ENCODE measurements at regions not wholly inside any gene's neighbourhood (a gene's known extent, or its start where the extent isn't known, plus 50 kb on each side); places are given as distances from the start of the nearest gene placed in this dataset.
A peak's percentile ranks its signal among the peaks of the same experiment; 100 is the strongest.

DNA sequence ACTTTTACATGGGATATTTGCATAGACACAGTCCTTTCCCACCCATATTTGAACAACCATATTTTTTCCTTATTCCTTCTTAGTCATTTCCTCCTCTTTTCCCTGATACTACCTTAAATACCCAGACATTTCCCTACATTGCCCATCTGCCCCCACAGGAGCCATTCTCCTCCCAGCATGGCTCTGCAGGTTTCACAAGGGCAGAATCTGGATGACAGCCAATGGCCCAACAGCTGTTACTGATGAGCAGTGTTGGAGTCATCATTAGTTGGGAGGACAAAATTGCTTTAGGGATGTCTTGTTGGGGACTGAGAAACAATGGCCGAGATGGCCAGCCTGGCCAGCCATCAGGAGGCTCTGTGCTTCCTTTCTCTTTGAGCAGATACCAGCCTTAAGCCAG is 209.5 kb downstream of the KLF5 start:
- no peaks in the 10 kb centered on the region for H3K27me3 ChIP-seq (ENCODE audit: control insufficient read depth, insufficient read depth, low read length)
- no peak for DNase-seq
- no peak overlapping the region for H3K27ac ChIP-seq (ENCODE audit: low read length)
- H3K4me3 ChIP-seq (ENCODE audit: low read length) = no peak overlapping the region
- H3K4me1 ChIP-seq (ENCODE audit: control insufficient read depth, insufficient read depth, low read length) = peaks cover 21% of the 10 kb centered on the region
- H3K9me3 ChIP-seq (ENCODE audit: control insufficient read depth, low read depth, low read length) = no peaks in the 10 kb centered on the region
- no peaks in the 10 kb centered on the region for H3K36me3 ChIP-seq (ENCODE audit: control insufficient read depth, insufficient read depth, low read length)
- WGBS (ENCODE audit: insufficient coverage, low lambda C conversion rate) = no CpG with 5 or more reads among the region's 1 CpG

DNA sequence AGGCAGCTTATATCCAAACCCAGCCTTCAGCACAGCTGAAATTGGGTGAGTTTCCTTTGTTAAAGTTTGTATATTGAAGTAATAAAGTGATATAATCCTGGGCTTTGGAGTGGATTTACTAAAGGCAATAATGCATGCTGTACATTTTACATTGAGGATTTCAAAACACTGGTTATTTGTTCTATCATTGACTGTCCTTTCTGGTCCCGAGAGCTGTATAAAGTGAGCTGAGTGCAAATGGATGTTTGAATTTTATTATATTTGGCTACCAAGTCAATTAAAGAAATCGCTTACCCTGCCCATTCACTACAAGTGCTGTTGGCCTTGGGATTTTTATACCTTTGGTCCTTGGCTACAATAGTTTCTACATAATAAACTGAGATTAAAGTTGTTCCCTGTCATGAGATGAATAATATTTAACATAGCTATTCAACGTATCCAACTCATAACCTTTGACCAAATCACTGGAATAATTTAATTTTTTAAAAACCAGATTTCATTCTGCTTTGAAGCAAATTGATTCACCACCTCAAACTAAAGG is 207.9 kb downstream of the KLF5 start:
- H3K36me3 ChIP-seq (ENCODE audit: control insufficient read depth, insufficient read depth, low read length) = no peaks in the 10 kb centered on the region

DNA sequence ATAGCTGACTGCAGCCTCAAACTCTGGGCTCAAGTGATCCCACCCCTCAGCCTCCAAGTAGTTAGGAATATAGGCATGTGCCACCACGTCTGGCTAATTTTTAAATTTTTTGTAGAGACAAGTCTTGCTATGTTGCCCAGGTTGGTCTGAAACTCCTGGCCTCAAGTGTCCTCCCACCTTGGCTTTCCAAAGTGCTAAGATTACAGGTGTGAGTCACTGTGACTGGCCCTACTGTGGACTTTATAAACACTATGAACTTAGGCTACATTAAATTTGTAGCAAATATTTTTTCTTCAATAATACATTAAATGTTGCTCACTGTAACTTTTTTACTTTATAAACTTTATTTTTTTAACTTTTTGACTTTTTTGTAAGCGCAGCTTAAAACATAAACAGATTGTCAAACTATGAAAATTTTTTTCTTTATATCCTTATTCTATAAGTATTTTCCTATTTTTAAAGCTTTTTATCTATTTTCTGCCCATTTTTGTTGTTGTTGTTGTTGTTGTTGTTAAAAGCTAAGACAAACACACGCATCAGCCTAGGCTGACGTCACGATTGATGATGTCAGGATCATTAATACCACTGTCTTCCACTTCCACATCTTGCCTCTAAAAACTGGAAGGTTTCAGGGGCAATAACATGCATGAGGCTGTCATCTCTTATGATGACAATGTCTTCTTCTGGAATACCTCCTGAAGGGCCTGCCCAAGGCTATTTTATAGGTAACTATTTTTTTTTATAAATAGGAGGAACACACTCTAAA is 204.2 kb downstream of the KLF5 start:
- DNase-seq = peak in 1 of 2 donors; percentile 19
- no peaks in the 10 kb centered on the region for H3K36me3 ChIP-seq (ENCODE audit: control insufficient read depth, insufficient read depth, low read length)
- no peaks in the 10 kb centered on the region for H3K27me3 ChIP-seq (ENCODE audit: control insufficient read depth, insufficient read depth, low read length)
- WGBS (ENCODE audit: insufficient coverage, low lambda C conversion rate) = 56% methylated on average over 1 of the region's 5 CpGs
- H3K4me3 ChIP-seq (ENCODE audit: low read length) = no peak overlapping the region
- H3K9me3 ChIP-seq (ENCODE audit: control insufficient read depth, low read depth, low read length) = no peaks in the 10 kb centered on the region
- peaks cover 30% of the 10 kb centered on the region for H3K4me1 ChIP-seq (ENCODE audit: control insufficient read depth, insufficient read depth, low read length)
- H3K27ac ChIP-seq (ENCODE audit: low read length) = peak overlapping the region; percentile 47

More for the DNA sequence above, 207.9 kb downstream of the KLF5 start:
- Histone ChIP-seq H3K4me3 (ENCODE audit: low read length) (no peak overlapping the region), H3K27ac (ENCODE audit: low read length) (no peak overlapping the region), H3K27me3 (ENCODE audit: control insufficient read depth, insufficient read depth, low read length) (no peaks in the 10 kb centered on the region), H3K9me3 (ENCODE audit: control insufficient read depth, low read depth, low read length) (no peaks in the 10 kb centered on the region), H3K4me1 (ENCODE audit: control insufficient read depth, insufficient read depth, low read length) (peaks cover 23% of the 10 kb centered on the region)
- WGBS (ENCODE audit: insufficient coverage, low lambda C conversion rate) = 29% methylated on average over 1 of the region's 3 CpGs
- peak in 1 of 2 donors; percentile 22 for DNase-seq

DNA sequence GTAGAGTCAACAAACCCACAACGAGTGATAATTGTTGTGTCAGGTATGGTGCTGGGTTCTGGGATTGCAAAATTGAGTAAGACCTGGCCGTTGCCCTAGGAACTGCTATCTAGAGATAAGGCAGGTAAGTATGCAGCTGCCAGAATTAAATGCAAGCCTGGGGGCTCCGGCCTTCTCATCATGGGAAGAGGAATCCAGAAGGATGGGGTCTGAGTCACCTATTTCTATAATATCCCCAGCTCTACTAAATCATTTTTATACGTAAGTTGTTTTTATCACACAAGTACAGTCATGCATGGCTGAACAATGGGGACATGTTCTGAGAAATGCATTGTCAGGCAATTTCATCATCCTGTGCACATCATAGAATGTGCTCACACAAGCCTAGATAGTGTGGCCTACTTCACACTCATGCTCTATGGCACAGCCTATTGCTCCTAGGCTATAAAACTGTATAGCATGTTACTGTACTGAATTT is 203.0 kb downstream of the KLF5 start:
- Histone ChIP-seq H3K27me3 (ENCODE audit: control insufficient read depth, insufficient read depth, low read length) (no peaks in the 10 kb centered on the region), H3K36me3 (ENCODE audit: control insufficient read depth, insufficient read depth, low read length) (no peaks in the 10 kb centered on the region), H3K9me3 (ENCODE audit: control insufficient read depth, low read depth, low read length) (no peaks in the 10 kb centered on the region), H3K4me1 (ENCODE audit: control insufficient read depth, insufficient read depth, low read length) (peaks cover 30% of the 10 kb centered on the region), H3K27ac (ENCODE audit: low read length) (peak overlapping the region; percentile 47), H3K4me3 (ENCODE audit: low read length) (no peak overlapping the region)
- peak; percentile 70 to 87 for DNase-seq
- WGBS (ENCODE audit: insufficient coverage, low lambda C conversion rate) = 21% methylated on average over 2 of the region's 4 CpGs

DNA sequence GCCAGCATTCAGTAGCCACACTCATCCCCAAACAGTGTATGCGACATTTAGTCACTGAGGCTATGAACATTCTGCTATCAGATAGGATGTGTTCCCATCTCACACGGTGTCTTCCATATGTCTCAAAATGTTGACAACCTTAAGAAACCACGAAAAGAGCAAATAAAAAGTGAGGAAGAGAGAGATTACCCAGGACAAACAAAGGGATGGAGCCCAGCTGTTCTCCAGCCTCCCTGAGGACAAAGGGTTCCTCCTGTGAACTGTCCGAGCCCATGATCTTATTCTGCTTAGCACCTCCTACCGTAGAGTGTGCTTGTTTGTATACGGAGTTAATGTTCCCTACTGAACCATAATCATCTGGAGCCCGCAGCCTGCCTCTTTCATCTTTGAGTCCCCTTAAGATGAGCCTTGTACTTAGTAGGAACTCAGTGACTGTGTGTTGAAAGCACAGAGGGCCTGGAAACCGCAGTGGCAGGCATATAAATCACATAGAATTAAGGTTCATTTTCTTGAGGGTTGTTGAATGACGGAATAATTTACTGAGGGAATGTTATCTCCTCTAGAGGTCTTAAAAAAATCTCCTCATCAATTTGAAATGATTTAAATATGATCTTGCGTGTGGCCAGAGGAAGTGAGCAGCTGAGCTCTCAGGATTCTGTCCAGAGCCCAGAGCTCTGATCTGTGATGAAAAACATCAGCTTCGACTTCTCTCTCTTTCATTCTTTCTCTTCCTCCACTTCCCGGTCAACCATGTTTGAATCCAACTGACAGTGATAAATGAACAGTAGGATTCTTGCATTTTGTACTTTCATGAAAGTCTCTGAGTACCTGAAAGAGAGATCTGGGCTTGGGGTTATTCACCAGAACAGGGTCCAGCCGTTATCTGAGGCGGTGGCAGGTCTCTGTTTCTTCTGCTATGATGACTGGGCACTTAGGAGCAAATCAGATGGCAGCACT is 200.5 kb downstream of the KLF5 start:
- H3K27ac ChIP-seq (ENCODE audit: low read length) = no peak overlapping the region

DNA sequence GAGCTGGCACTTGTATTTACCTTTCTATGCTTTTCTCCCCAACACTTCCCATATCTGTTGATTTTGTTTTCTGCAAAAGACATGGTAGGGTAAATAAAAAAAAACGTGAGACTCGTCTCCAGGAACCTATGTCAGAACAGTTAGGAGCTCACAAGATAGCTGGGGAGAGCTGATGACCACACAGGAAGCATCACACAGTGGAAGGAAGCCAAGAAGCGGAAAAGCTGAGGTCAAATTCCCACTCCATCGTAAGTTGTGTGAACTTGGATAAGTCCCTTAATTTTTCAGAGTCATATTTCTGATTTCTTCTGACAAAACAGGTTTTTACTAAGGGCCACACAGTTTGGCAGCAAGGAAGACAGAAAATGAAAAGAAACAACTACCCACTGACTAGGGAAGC is 199.6 kb downstream of the KLF5 start:
- no peak for DNase-seq
- H3K27ac ChIP-seq (ENCODE audit: low read length) = no peak overlapping the region
- H3K4me3 ChIP-seq (ENCODE audit: low read length) = no peak overlapping the region
- H3K9me3 ChIP-seq (ENCODE audit: control insufficient read depth, low read depth, low read length) = no peaks in the 10 kb centered on the region
- H3K4me1 ChIP-seq (ENCODE audit: control insufficient read depth, insufficient read depth, low read length) = peaks cover 10% of the 10 kb centered on the region
- 100% methylated on average over 1 of the region's 4 CpGs for WGBS (ENCODE audit: insufficient coverage, low lambda C conversion rate)
- H3K27me3 ChIP-seq (ENCODE audit: control insufficient read depth, insufficient read depth, low read length) = no peaks in the 10 kb centered on the region
- no peaks in the 10 kb centered on the region for H3K36me3 ChIP-seq (ENCODE audit: control insufficient read depth, insufficient read depth, low read length)

More for the DNA sequence above, 200.5 kb downstream of the KLF5 start:
- peak in 1 of 2 donors; percentile 34 for DNase-seq
- 57% methylated on average over 3 of the region's 14 CpGs for WGBS (ENCODE audit: insufficient coverage, low lambda C conversion rate)
- no peaks in the 10 kb centered on the region for H3K36me3 ChIP-seq (ENCODE audit: control insufficient read depth, insufficient read depth, low read length)
- H3K4me1 ChIP-seq (ENCODE audit: control insufficient read depth, insufficient read depth, low read length) = peaks cover 18% of the 10 kb centered on the region
- H3K4me3 ChIP-seq (ENCODE audit: low read length) = no peak overlapping the region
- H3K9me3 ChIP-seq (ENCODE audit: control insufficient read depth, low read depth, low read length) = no peaks in the 10 kb centered on the region
- H3K27me3 ChIP-seq (ENCODE audit: control insufficient read depth, insufficient read depth, low read length) = no peaks in the 10 kb centered on the region

DNA sequence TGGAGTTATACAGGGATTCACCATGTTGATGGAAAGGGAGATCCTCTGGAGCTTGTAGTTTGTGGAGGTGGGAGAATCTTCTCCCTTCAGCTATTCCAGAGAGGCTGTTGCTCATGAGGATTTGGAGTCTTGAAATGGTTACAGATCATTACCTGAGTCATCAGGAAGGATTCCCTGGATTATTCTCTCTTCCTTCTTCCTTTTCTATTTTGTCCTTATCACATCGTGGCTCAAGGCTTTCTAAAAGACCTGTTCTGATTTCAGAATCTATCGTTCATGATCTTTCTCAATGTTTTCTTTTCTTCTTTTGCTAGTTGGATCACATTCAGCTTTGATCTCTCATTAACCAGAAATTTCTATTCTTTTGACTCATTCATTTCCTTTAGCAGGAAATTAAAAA is 196.0 kb downstream of the KLF5 start:
- no peak overlapping the region for H3K4me3 ChIP-seq (ENCODE audit: low read length)
- WGBS (ENCODE audit: insufficient coverage, low lambda C conversion rate) = 52% methylated on average over 2 of the region's 2 CpGs
- no peak for DNase-seq

DNA sequence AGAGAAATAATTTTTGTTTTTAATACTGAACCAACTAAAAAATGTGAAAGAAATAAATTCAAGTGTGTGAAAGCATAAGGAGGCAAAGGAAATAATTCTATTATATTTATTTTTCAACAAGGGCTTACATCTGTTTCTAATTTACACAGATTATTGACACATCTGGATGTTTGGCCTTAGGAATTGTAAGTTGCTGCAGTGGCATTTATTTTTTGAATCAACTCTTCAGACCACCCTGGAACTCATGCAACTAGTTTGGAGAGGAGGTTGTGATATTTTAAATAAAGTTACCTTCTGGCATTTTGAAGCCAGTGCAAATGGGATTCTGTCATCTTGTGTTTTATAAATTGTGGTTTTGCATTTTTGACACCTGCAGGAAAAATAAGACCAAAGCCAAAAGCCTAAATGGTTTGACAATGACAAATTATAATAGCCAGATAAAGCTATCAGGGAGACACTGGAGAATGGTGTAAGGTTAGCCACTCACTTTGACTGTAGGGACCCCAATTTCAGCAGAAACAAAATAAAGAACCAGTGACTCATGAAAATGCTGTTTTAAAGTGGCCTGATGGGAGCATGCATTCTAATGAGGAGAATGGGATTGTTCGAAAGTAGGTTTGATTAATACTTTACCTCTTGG is 192.9 kb downstream of the KLF5 start:
- Histone ChIP-seq H3K4me3 (ENCODE audit: low read length) (no peak overlapping the region), H3K36me3 (ENCODE audit: control insufficient read depth, insufficient read depth, low read length) (no peaks in the 10 kb centered on the region), H3K27ac (ENCODE audit: low read length) (no peak overlapping the region), H3K9me3 (ENCODE audit: control insufficient read depth, low read depth, low read length) (no peaks in the 10 kb centered on the region), H3K27me3 (ENCODE audit: control insufficient read depth, insufficient read depth, low read length) (no peaks in the 10 kb centered on the region), H3K4me1 (ENCODE audit: control insufficient read depth, insufficient read depth, low read length) (peaks cover 6% of the 10 kb centered on the region)
- no CpG with 5 or more reads among the region's 1 CpG for WGBS (ENCODE audit: insufficient coverage, low lambda C conversion rate)
- no peak for DNase-seq

More for the DNA sequence above, 196.0 kb downstream of the KLF5 start:
- Histone ChIP-seq H3K9me3 (ENCODE audit: control insufficient read depth, low read depth, low read length) (no peaks in the 10 kb centered on the region), H3K27ac (ENCODE audit: low read length) (no peak overlapping the region), H3K27me3 (ENCODE audit: control insufficient read depth, insufficient read depth, low read length) (no peaks in the 10 kb centered on the region), H3K36me3 (ENCODE audit: control insufficient read depth, insufficient read depth, low read length) (no peaks in the 10 kb centered on the region), H3K4me1 (ENCODE audit: control insufficient read depth, insufficient read depth, low read length) (no peaks in the 10 kb centered on the region)

DNA sequence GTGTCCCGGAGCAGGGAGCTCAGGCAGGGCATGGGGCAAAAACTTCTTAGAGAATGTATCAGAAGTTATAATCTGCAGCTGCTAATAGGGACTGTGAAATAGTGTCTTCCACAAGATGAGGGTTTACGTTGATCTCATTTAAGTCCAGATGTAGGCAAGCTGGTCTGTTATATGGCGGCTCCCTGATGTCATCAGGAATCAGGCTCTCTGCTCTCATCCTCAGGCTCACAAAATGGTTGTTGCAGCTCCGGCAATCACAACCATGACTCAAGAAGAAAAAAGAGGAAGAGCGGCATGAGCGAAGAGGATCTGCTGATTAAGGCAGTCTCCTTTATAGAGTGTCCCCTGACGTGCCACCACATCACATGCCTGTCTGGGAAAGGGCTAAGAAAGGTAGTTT is 191.3 kb downstream of the KLF5 start:
- H3K4me3 ChIP-seq (ENCODE audit: low read length) = no peak overlapping the region
- no peaks in the 10 kb centered on the region for H3K27me3 ChIP-seq (ENCODE audit: control insufficient read depth, insufficient read depth, low read length)
- DNase-seq = no peak
- H3K4me1 ChIP-seq (ENCODE audit: control insufficient read depth, insufficient read depth, low read length) = peaks cover 6% of the 10 kb centered on the region
- H3K27ac ChIP-seq (ENCODE audit: low read length) = no peak overlapping the region
- no peaks in the 10 kb centered on the region for H3K9me3 ChIP-seq (ENCODE audit: control insufficient read depth, low read depth, low read length)
- 100% methylated on average over 1 of the region's 7 CpGs for WGBS (ENCODE audit: insufficient coverage, low lambda C conversion rate)
- no peaks in the 10 kb centered on the region for H3K36me3 ChIP-seq (ENCODE audit: control insufficient read depth, insufficient read depth, low read length)
